Panc1 (cell line): ENCODE measurements at regions not wholly inside any gene's neighbourhood (a gene's known extent, or its start where the extent isn't known, plus 50 kb on each side); places are given as distances from the start of the nearest gene placed in this dataset.

Experiments
- CTCF ChIP-seq: fragments of 450-650 bp; IDR thresholded peaks from 2 replicates; pipeline ENCODE4 v1.5.1; 2017; ENCODE audit warnings: mild to moderate bottlenecking
- POLR2AphosphoS5 ChIP-seq: IDR thresholded peaks from 2 replicates; pipeline ENCODE4 v1.6.1; 2012; ENCODE audit warnings: mild to moderate bottlenecking, low read depth, low read length, moderate library complexity
- REST ChIP-seq, 2 experiments: IDR thresholded peaks; 2 replicates each; pipeline ENCODE4 v1.6.1; 2011 to 2012; ENCODE audit warnings: low read depth in 2 of 2, control low read depth in 1 of 2, low read length in 1 of 2, mild to moderate bottlenecking in 1 of 2, moderate library complexity in 1 of 2; ENCODE audit not compliant: insufficient read depth in 1 of 2
- SIN3A ChIP-seq: IDR thresholded peaks from 2 replicates; pipeline ENCODE4 v1.6.1; 2012; ENCODE audit warnings: low read depth, mild to moderate bottlenecking, low read length, moderate library complexity, borderline replicate concordance; ENCODE audit not compliant: insufficient read depth
- TCF7L2 ChIP-seq: IDR thresholded peaks from 2 replicates; pipeline ENCODE4 v1.6.1; 2011; ENCODE audit warnings: mild to moderate bottlenecking, low read depth, low read length, inconsistent platforms

GRCh38 chr5:2502970-2503594 is 248.4 kb downstream of the IRX2 start:
- TF ChIP-seq CTCF (no peak), REST (IDR thresholded peaks at IDR 0.05; ENCODE audit: insufficient read depth in 1 of 2, low read depth in 2 of 2, low read length in 1 of 2) (no peak), POLR2AphosphoS5 (no peak), SIN3A (no peak), TCF7L2 (no peak)
